Heart left ventricle (tissue), 13 donors: ENCODE measurements at regions not wholly inside any gene's neighbourhood (a gene's known extent, or its start where the extent isn't known, plus 50 kb on each side); places are given as distances from the start of the nearest gene placed in this dataset.

Experiments used
- POLR2A ChIP-seq, 2 donors: fragments of 450-650 bp; IDR thresholded peaks; one replicate each; pipeline ENCODE4 v1.6.1; 2017; ENCODE audit warnings: antibody characterized with exemption in 2 of 2, mild to moderate bottlenecking in 2 of 2, moderate library complexity in 2 of 2
- TF ChIP-seq, protein P1 (sequence below), 12 donors: fragments of 200-600 bp; sonication (generic) in 4 of 12; IDR thresholded peaks; one replicate each; pipeline versions ENCODE4 v1.5.0 to v1.8.0; 2018 to 2022; ENCODE audit warnings: antibody characterized with exemption in 12 of 12, mild to moderate bottlenecking in 5 of 12
- donor health status: ischemic (EF 13 %, LVEDD 7.1; RV severe dilation, severe dysfunction).
- donor health status: DM: no; HTN: yes; CAD: no.
- donor health status: DM: no; HTN: no; CAD: no.
- donor health status: ischemic (EF 25% LVEDD 6.9; RV normal size, moderate dysfunction).
- donor health status: ischemic (EF 25% LVEDD 5.7; RV mildly dilated, moderate dysfunction).
- donor health status: ischemic (EF 35%, LVEDD 5.7; RV mildly dilated, moderate dysfunction).
- donor health status: nonischemic (EF 11% LVEDD 7.7; RV severe dilation, severe dysfunction).
- donor health status: DM: yes; HTN: yes; CAD: no.
- donor health status: PGD.
- donor health status: ischemic (EF 29% LVEDD 5.4; RV normal size, mild dysfunction).
- donor health status: nonischemic (EF 23%, LVEDD 6.1; RV moderate dilation, normal function).

DNA sequence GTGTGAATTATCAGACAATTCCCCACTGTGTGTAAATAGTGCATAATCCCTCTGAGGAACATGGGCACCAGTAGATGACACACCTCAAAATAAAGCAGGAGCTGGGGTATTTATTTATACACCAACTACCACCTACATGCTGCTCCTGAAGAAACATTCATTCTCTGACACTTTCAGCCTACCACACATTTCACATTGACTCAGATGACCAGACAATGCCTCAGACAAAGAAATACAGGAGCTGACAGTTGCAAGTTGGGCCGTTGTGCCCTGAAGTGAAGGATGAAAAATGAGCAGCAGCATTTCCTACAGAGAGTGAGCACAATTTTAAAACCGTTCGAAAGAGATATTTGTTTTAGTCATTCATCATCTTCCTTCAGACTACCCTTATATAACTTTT lies 63.2 kb downstream of the RGS2 start:
- TF ChIP-seq, protein P1, sequence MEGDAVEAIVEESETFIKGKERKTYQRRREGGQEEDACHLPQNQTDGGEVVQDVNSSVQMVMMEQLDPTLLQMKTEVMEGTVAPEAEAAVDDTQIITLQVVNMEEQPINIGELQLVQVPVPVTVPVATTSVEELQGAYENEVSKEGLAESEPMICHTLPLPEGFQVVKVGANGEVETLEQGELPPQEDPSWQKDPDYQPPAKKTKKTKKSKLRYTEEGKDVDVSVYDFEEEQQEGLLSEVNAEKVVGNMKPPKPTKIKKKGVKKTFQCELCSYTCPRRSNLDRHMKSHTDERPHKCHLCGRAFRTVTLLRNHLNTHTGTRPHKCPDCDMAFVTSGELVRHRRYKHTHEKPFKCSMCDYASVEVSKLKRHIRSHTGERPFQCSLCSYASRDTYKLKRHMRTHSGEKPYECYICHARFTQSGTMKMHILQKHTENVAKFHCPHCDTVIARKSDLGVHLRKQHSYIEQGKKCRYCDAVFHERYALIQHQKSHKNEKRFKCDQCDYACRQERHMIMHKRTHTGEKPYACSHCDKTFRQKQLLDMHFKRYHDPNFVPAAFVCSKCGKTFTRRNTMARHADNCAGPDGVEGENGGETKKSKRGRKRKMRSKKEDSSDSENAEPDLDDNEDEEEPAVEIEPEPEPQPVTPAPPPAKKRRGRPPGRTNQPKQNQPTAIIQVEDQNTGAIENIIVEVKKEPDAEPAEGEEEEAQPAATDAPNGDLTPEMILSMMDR (IDR thresholded peaks at IDR 0.05), result no peak
- TF ChIP-seq POLR2A (IDR thresholded peaks at IDR 0.05), result no peak
